Thyroid gland (tissue), 4 donors: ENCODE measurements at regions not wholly inside any gene's neighbourhood (a gene's known extent, or its start where the extent isn't known, plus 50 kb on each side); places are given as distances from the start of the nearest gene placed in this dataset.

Experiments
- DNase-seq, 2 donors: peaks; one replicate each; pipeline ENCODE4 v3.0.0-alpha.2; 2019
- H3K27ac ChIP-seq, 3 donors: fragments of 200-600 bp; sonication (generic); 1 replicate in 2 of 3; 2 replicates in 1 of 3; pipeline ENCODE4 v1.5.1; 2016 to 2019; ENCODE audit warnings: mild to moderate bottlenecking in 1 of 3, moderate library complexity in 1 of 3
- H3K27me3 ChIP-seq: fragments of 200-600 bp; sonication (generic); one replicate; pipeline ENCODE4 v1.5.1; 2019
- H3K36me3 ChIP-seq, 2 donors: fragments of 200-600 bp; sonication (generic); one replicate each; pipeline ENCODE4 v1.5.1; 2016 to 2019
- H3K4me1 ChIP-seq, 2 donors: fragments of 200-600 bp; sonication (generic); one replicate each; pipeline ENCODE4 v1.5.1; 2017 to 2019
- H3K4me3 ChIP-seq, 3 donors: fragments of 200-600 bp; sonication (generic); replicated peaks in 1 of 3; 1 replicate in 2 of 3; 2 replicates in 1 of 3; pipeline ENCODE4 v1.5.1; 2016; ENCODE audit warnings: mild to moderate bottlenecking in 1 of 3
- H3K9me3 ChIP-seq: fragments of 200-600 bp; sonication (generic); one replicate; pipeline ENCODE4 v1.5.1; 2017
- CTCF ChIP-seq, 6 experiments: fragments of 200-600 bp in 3 of 6; fragments of 450-650 bp in 3 of 6; sonication (generic) in 3 of 6; IDR thresholded peaks; one replicate each; pipeline ENCODE4 v1.5.1; 2016 to 2019; ENCODE audit warnings: antibody characterized with exemption in 6 of 6, mild to moderate bottlenecking in 2 of 6, inconsistent platforms in 1 of 6, moderate library complexity in 1 of 6
- POLR2A ChIP-seq, 2 donors: fragments of 450-650 bp; IDR thresholded peaks; one replicate each; pipeline ENCODE4 v1.6.1; 2017; ENCODE audit warnings: antibody characterized with exemption in 2 of 2, mild to moderate bottlenecking in 2 of 2, moderate library complexity in 1 of 2
- WGBS, 2 donors: methylation state at CpG; one replicate each; pipeline ENCODE4 v1.1.5; 2017; 5-methylcytosine and 5-hydroxymethylcytosine counted together
- intact Hi-C: fragments of 100-400 bp; cut with DNase I; formaldehyde crosslinking; loops from one replicate; pipeline ENCODE4 v1.15.1; 2023

GRCh38 chr3:181362378-181362777 lies 349.3 kb upstream of the SOX2 start:
- H3K4me1 ChIP-seq, result no peaks in the 10 kb centered on the region
- no peak for TF ChIP-seq CTCF (IDR thresholded peaks at IDR 0.05)
- no peak for TF ChIP-seq POLR2A (IDR thresholded peaks at IDR 0.05)
- H3K4me3 ChIP-seq, result no peak overlapping the region
- H3K27me3 ChIP-seq, result no peaks in the 10 kb centered on the region
- intact Hi-C loops, result no loop called here
- no peaks in the 10 kb centered on the region for H3K36me3 ChIP-seq
- no peaks in the 10 kb centered on the region for H3K9me3 ChIP-seq
- no peak overlapping the region for H3K27ac ChIP-seq
- DNase-seq, result no peak

GRCh38 chr3:181358562-181358961 lies 353.2 kb upstream of the SOX2 start:
- no peak for DNase-seq
- Histone ChIP-seq H3K27me3 (no peaks in the 10 kb centered on the region), H3K4me3 (no peak overlapping the region), H3K36me3 (no peaks in the 10 kb centered on the region), H3K9me3 (no peaks in the 10 kb centered on the region), H3K4me1 (no peaks in the 10 kb centered on the region), H3K27ac (no peak overlapping the region)
- WGBS, 2 donors, result 83 to 84% methylated on average over 3 of the region's 3 CpGs
- intact Hi-C loops, result no loop called here
- TF ChIP-seq CTCF (IDR thresholded peaks at IDR 0.05) (no peak), POLR2A (IDR thresholded peaks at IDR 0.05) (no peak)

- no peak overlapping the region for H3K27ac ChIP-seq
- WGBS, 2 donors, result 54 to 59% methylated on average over 1 of the region's 1 CpG
- TF ChIP-seq POLR2A (IDR thresholded peaks at IDR 0.05), result no peak
- TF ChIP-seq CTCF (IDR thresholded peaks at IDR 0.05), result no peak
- H3K27me3 ChIP-seq, result no peaks in the 10 kb centered on the region
- no peak for DNase-seq
- intact Hi-C loops, result no loop called here
- no peaks in the 10 kb centered on the region for H3K4me1 ChIP-seq
- H3K9me3 ChIP-seq, result no peaks in the 10 kb centered on the region
- no peak overlapping the region for H3K4me3 ChIP-seq
- H3K36me3 ChIP-seq, result no peaks in the 10 kb centered on the region
Measured at GRCh38 chr3:181358060-181358459, 353.7 kb upstream of the SOX2 start.

- no peaks in the 10 kb centered on the region for H3K36me3 ChIP-seq
- H3K9me3 ChIP-seq, result no peaks in the 10 kb centered on the region
- no peak for DNase-seq
- no peak overlapping the region for H3K27ac ChIP-seq
- H3K4me3 ChIP-seq, result no peak overlapping the region
- H3K4me1 ChIP-seq, result no peaks in the 10 kb centered on the region
- no peaks in the 10 kb centered on the region for H3K27me3 ChIP-seq
- no peak for TF ChIP-seq POLR2A (IDR thresholded peaks at IDR 0.05)
- TF ChIP-seq CTCF (IDR thresholded peaks at IDR 0.05), result no peak
- intact Hi-C loops, result no loop called here
Measured at GRCh38 chr3:181354140-181354539, 357.6 kb upstream of the SOX2 start.

GRCh38 chr3:181344331-181344730 lies 354.8 kb upstream of the DNAJC19 start:
- WGBS, 2 donors, result 75 to 82% methylated on average over 5 of the region's 5 CpGs

More at GRCh38 chr3:181344331-181344730, 354.8 kb upstream of the DNAJC19 start:
- Histone ChIP-seq H3K27me3 (no peaks in the 10 kb centered on the region), H3K36me3 (no peaks in the 10 kb centered on the region), H3K27ac (no peak overlapping the region), H3K4me3 (no peak overlapping the region), H3K9me3 (no peaks in the 10 kb centered on the region), H3K4me1 (no peaks in the 10 kb centered on the region)
- no peak for DNase-seq
- TF ChIP-seq CTCF (IDR thresholded peaks at IDR 0.05) (no peak), POLR2A (IDR thresholded peaks at IDR 0.05) (no peak)
- intact Hi-C loops, result no loop called here
